ENCODE measurements at regions not wholly inside any gene's neighbourhood (a gene's known extent, or its start where the extent isn't known, plus 50 kb on each side); places are given as distances from the start of the nearest gene placed in this dataset.
"Not testable (repeated sequence)": the region's sequence is repeated elsewhere in the genome, so short reads cannot be mapped to it uniquely, and the experiment has no call there.

GRCh38 chr1:115179397-115180079 is 90.2 kb upstream of the TSPAN2 start:
- DNase-seq, result peak; percentile 97

- no peak for DNase-seq
Observed at GRCh38 chr1:115176189-115176588, 86.9 kb upstream of the TSPAN2 start.

GRCh38 chr1:115175596-115175995 is 86.3 kb upstream of the TSPAN2 start:
- no peak for DNase-seq

GRCh38 chr1:115173151-115173550 is 83.8 kb upstream of the TSPAN2 start:
- peak; percentile 48 for DNase-seq

- DNase-seq, result no peak
Observed at GRCh38 chr1:115172270-115172669, 83.0 kb upstream of the TSPAN2 start.

- DNase-seq, result no peak
Observed at GRCh38 chr1:115170961-115171392, 81.7 kb upstream of the TSPAN2 start.

GRCh38 chr1:115170377-115170776 is 81.1 kb upstream of the TSPAN2 start:
- no peak for DNase-seq

- DNase-seq, result peak; percentile 42
Observed at GRCh38 chr1:115168026-115168425, 78.7 kb upstream of the TSPAN2 start.

- DNase-seq, result peak; percentile 64
Observed at GRCh38 chr1:115166531-115167091, 77.3 kb upstream of the TSPAN2 start.

- no peak for DNase-seq
Observed at GRCh38 chr1:115165776-115166175, 76.5 kb upstream of the TSPAN2 start.

- DNase-seq, result no peak
Observed at GRCh38 chr1:115164940-115165705, 75.8 kb upstream of the TSPAN2 start.

- peak; percentile 58 for DNase-seq
Observed at GRCh38 chr1:115164484-115164883, 75.2 kb upstream of the TSPAN2 start.

GRCh38 chr1:115160728-115161127 is 71.4 kb upstream of the TSPAN2 start:
- DNase-seq, result peak; percentile 23

- peak; percentile 0 for DNase-seq
Observed at GRCh38 chr1:115159958-115160357, 70.7 kb upstream of the TSPAN2 start.

- peak; percentile 65 for DNase-seq
Observed at GRCh38 chr1:115158181-115158580, 68.9 kb upstream of the TSPAN2 start.

GRCh38 chr1:115156826-115157468 is 67.6 kb upstream of the TSPAN2 start:
- no peak for DNase-seq

- DNase-seq, result no peak
Observed at GRCh38 chr1:115153966-115154557, 64.8 kb upstream of the TSPAN2 start.

- DNase-seq, result not testable (repeated sequence)
Observed at GRCh38 chr1:115147928-115148327, 58.6 kb upstream of the TSPAN2 start.

GRCh38 chr1:115145226-115145625 is 55.9 kb upstream of the TSPAN2 start:
- DNase-seq, result no peak

GRCh38 chr1:115144176-115144575 is 54.9 kb upstream of the TSPAN2 start:
- DNase-seq, result no peak

- DNase-seq, result peak; percentile 27
Observed at GRCh38 chr1:115142616-115143015, 53.3 kb upstream of the TSPAN2 start.

GRCh38 chr1:115141145-115141454 is 51.8 kb upstream of the TSPAN2 start:
- DNase-seq, result no peak

- no peak for DNase-seq
Observed at GRCh38 chr1:115140442-115141144, 51.3 kb upstream of the TSPAN2 start.

Measured in HCEC 1CT (cell line).